Breast epithelium (tissue), 4 donors: ENCODE measurements at regions not wholly inside any gene's neighbourhood (a gene's known extent, or its start where the extent isn't known, plus 50 kb on each side); places are given as distances from the start of the nearest gene placed in this dataset.

Experiments
- DNase-seq, 2 donors: peaks; one replicate each; pipeline ENCODE4 v3.0.0-alpha.2; 2019; ENCODE audit warnings: low spot score in 2 of 2
- H3K27ac ChIP-seq, 2 donors: fragments of 200-600 bp; sonication (generic) in 1 of 2; one replicate each; pipeline ENCODE4 v1.5.1; 2016 to 2019; ENCODE audit warnings: mild to moderate bottlenecking in 1 of 2
- H3K27me3 ChIP-seq, 2 donors: fragments of 200-600 bp; sonication (generic) in 1 of 2; one replicate each; pipeline versions ENCODE4 v1.5.1 to v1.6.0; 2017 to 2019; ENCODE audit warnings: control low read depth in 1 of 2, mild to moderate bottlenecking in 1 of 2
- H3K36me3 ChIP-seq: fragments of 200-600 bp; one replicate; pipeline ENCODE4 v1.5.1; 2019
- H3K4me1 ChIP-seq, 2 donors: fragments of 200-600 bp; sonication (generic); one replicate each; pipeline ENCODE4 v1.5.1; 2016 to 2019; ENCODE audit warnings: control low read depth in 1 of 2
- H3K4me3 ChIP-seq, 3 donors: fragments of 200-600 bp; sonication (generic); 1 replicate in 2 of 3; 2 replicates in 1 of 3; pipeline ENCODE4 v1.5.1; 2016 to 2019; ENCODE audit warnings: mild to moderate bottlenecking in 3 of 3, moderate library complexity in 2 of 3
- H3K9me3 ChIP-seq, 2 donors: fragments of 200-600 bp; sonication (generic) in 1 of 2; one replicate each; pipeline ENCODE4 v1.5.1; 2016 to 2019; ENCODE audit warnings: control low read depth in 1 of 2
- POLR2A ChIP-seq: fragments of 450-650 bp; IDR thresholded peaks from one replicate; pipeline ENCODE4 v1.6.1; 2016; ENCODE audit warnings: antibody characterized with exemption, mild to moderate bottlenecking, moderate library complexity
- POLR2AphosphoS5 ChIP-seq, 3 donors: sonication (generic); formaldehyde crosslinking; IDR thresholded peaks; one replicate each; pipeline ENCODE4 v1.6.1; 2017; ENCODE audit warnings: antibody characterized with exemption in 3 of 3
- intact Hi-C: fragments of 100-400 bp; cut with DNase I; formaldehyde crosslinking; loops from one replicate; pipeline ENCODE4 v1.15.1; 2023; ENCODE audit warnings: low total_unique reads
- TF ChIP-seq, protein P1 (sequence below), 3 donors: fragments of 450-650 bp; IDR thresholded peaks; one replicate each; pipeline ENCODE4 v1.5.1; 2016 to 2017; ENCODE audit warnings: antibody characterized with exemption in 3 of 3, mild to moderate bottlenecking in 3 of 3, moderate library complexity in 3 of 3

DNA sequence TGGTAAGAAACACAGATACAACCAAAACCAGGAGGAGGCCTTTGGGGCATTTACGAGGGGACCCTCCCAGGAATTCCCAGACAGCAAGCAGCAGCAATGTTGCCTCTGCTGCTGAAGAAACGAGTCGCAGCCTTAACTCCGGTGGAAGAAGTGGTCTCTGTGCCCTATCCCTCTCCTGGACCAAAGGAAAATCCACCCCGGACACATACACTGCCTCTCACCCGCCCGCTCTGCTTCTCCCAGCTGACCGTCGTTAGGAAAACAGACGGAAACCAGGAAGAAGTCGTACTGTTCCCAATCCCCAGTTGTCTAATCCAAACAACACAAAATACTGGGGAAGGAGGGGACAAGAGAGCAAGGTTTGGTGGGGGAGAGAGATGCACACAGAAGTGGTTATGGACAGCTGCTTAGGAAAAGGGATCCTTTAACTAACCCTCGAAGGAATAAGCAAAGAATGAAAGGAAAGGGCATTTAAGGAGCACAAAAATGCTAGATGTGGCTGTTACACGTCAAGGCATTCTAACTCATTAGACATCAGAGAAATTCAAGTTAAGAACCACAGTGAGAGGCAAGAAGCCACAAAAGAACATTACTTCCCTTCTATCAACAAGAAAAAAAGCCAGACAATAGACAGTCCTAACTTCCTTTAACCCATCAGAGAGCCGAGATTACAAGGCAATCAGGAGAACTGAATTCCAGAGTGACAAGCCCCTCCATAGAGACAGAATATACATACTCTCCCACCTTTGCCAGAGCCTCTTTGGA lies 71.9 kb downstream of the ACTL7B start:
- no peak overlapping the region for H3K27ac ChIP-seq
- no peak for DNase-seq
- TF ChIP-seq POLR2AphosphoS5 (IDR thresholded peaks at IDR 0.05) (no peak), POLR2A (no peak)
- TF ChIP-seq, protein P1, sequence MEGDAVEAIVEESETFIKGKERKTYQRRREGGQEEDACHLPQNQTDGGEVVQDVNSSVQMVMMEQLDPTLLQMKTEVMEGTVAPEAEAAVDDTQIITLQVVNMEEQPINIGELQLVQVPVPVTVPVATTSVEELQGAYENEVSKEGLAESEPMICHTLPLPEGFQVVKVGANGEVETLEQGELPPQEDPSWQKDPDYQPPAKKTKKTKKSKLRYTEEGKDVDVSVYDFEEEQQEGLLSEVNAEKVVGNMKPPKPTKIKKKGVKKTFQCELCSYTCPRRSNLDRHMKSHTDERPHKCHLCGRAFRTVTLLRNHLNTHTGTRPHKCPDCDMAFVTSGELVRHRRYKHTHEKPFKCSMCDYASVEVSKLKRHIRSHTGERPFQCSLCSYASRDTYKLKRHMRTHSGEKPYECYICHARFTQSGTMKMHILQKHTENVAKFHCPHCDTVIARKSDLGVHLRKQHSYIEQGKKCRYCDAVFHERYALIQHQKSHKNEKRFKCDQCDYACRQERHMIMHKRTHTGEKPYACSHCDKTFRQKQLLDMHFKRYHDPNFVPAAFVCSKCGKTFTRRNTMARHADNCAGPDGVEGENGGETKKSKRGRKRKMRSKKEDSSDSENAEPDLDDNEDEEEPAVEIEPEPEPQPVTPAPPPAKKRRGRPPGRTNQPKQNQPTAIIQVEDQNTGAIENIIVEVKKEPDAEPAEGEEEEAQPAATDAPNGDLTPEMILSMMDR (IDR thresholded peaks at IDR 0.05): no peak
- no peak overlapping the region for H3K4me3 ChIP-seq
- H3K27me3 ChIP-seq: peaks cover 0 to 5% of the 10 kb centered on the region in 2 donors
- H3K4me1 ChIP-seq: no peaks in the 10 kb centered on the region
- no peaks in the 10 kb centered on the region for H3K9me3 ChIP-seq
- no peaks in the 10 kb centered on the region for H3K36me3 ChIP-seq
- intact Hi-C loops: loop anchor here (2.0 kb wide), 1 partner anchor 13 kb away; no protein-coding TSS in a partner anchor

DNA sequence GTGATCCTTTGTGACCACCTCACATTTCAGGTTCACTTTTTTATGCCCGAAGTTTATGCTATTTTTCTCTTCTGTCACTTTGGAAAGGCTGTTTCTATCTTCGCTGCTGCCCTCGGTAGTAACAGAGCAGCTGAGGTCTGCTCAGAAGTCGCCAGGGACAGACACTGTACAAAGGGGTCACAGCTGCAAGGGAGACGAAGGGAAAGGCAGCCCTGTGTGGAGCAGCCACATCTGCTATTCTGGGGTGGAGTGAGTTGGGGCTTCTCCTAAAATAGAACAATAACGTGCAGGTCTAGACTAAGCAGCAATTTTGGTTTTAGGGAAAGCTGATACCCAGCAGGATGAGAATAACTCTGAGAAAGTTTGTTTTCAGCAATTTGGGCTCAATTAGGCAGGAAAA lies 72.5 kb downstream of the ACTL7B start:
- TF ChIP-seq POLR2AphosphoS5 (IDR thresholded peaks at IDR 0.05) (no peak), POLR2A (no peak)
- TF ChIP-seq, protein P1 (IDR thresholded peaks at IDR 0.05): no peak
- no peak for DNase-seq
- intact Hi-C loops: no loop called here
- Histone ChIP-seq H3K4me3 (no peak overlapping the region), H3K36me3 (no peaks in the 10 kb centered on the region), H3K27ac (no peak overlapping the region), H3K4me1 (no peaks in the 10 kb centered on the region), H3K9me3 (no peaks in the 10 kb centered on the region), H3K27me3 (peaks cover 0 to 6% of the 10 kb centered on the region in 2 donors)

DNA sequence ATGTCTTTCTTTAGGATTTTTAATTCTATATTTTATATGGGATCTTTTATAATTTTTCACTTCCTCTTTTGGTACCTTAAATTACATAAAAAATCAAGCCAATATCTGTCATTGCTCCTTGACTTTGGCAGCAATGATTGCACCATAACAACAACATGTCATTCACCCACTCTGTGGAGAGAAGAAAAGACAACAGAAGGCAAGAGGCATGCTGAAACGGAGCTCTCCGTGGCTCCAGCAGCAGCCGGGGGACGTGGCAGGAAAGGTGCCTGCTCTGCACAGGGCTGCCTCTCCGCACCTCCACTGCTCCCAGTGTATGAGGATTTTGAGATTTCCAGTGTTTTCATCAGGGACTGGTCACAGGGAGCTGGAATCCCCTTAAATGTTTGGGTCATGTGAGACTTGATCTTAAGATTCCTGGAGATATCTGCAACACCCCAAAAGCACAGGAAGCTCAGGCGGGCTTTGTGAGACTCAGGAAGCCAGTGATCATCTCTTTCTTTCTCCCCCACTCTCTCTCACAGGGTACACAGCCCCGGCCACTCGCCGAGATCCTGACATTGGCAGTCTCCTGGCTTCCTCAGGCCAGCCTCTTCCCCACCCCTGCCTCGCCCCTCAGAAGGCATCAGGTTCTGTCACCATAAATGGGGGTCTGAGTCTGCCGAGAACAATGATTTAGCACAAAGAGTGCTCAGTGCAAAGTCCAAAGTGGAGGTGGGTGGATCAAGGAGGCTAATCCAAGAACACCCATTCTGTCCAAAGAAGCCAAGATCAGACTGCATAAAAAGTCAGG lies 74.6 kb downstream of the ACTL7B start:
- DNase-seq: no peak
- no peaks in the 10 kb centered on the region for H3K36me3 ChIP-seq

DNA sequence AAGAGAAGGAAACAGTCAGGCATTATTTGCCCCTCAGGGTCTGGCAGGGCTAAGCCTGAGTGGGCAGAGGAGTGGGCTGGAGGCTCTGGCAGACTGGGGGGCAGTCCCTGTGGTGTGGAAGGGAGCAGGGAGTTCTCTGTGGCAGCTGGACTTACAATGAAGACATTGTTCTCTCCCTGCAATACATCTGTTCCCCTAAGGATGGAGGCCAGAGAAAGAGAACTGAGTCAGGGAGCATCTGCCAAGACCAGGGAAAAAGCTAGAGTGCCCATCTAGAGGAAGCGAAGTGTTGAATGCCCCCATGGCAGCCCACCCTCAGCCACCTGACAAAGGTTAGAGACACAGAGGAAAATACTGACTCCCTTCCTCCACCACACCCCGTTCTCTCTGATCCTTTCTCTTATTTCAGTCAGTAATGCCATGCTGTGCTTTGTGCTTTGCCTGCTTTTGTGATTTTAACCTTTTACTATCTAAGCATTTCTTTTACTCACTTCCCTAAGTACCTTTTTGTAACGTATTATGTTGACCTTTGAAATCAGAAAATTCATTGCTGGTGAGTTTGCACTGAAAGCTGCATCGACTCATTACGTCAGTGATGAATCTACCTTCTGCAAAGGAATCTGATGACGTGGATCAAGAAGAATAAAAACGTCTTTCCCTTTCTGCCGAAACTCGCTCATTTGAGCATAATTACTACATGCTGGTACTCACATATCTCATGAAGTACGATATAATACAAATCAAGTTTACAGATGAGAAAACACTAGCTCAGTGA lies 76.0 kb downstream of the ACTL7B start:
- intact Hi-C loops: no loop called here
- Histone ChIP-seq H3K4me1 (no peaks in the 10 kb centered on the region), H3K36me3 (no peaks in the 10 kb centered on the region), H3K27ac (no peak overlapping the region), H3K4me3 (no peak overlapping the region), H3K27me3 (peaks cover 0 to 6% of the 10 kb centered on the region in 2 donors), H3K9me3 (no peaks in the 10 kb centered on the region)
- DNase-seq: no peak
- TF ChIP-seq, protein P1 (IDR thresholded peaks at IDR 0.05): no peak
- no peak for TF ChIP-seq POLR2A

More for the DNA sequence above, 74.6 kb downstream of the ACTL7B start:
- no peaks in the 10 kb centered on the region for H3K4me1 ChIP-seq
- H3K27me3 ChIP-seq: peaks cover 0 to 6% of the 10 kb centered on the region in 2 donors
- TF ChIP-seq, protein P1 (IDR thresholded peaks at IDR 0.05): no peak
- peak overlapping the region in 2 of 3 donors; percentile 5 to 22 for H3K4me3 ChIP-seq
- intact Hi-C loops: no loop called here
- no peaks in the 10 kb centered on the region for H3K9me3 ChIP-seq
- H3K27ac ChIP-seq: no peak overlapping the region
